H1 (cell line): ENCODE measurements at regions not wholly inside any gene's neighbourhood (a gene's known extent, or its start where the extent isn't known, plus 50 kb on each side); places are given as distances from the start of the nearest gene placed in this dataset.

Experiments used
- GABPA ChIP-seq: IDR thresholded peaks from 2 replicates; pipeline ENCODE4 v1.6.1; 2011; ENCODE audit warnings: mild to moderate bottlenecking, low read length, moderate library complexity, borderline replicate concordance; ENCODE audit not compliant: insufficient read depth
- HDAC6 ChIP-seq: IDR thresholded peaks from one replicate; pipeline ENCODE4 v1.7.1; 2012; ENCODE audit warnings: low read depth, mild to moderate bottlenecking, inconsistent platforms, low read length, moderate library complexity
- NRF1 ChIP-seq: IDR thresholded peaks from 2 replicates; pipeline ENCODE4 v1.6.1; 2011; ENCODE audit warnings: mild to moderate bottlenecking, low read depth, low read length, improper control_type of control experiment
- RAD21 ChIP-seq, 2 experiments: IDR thresholded peaks in 1 of 2; conservative IDR thresholded peaks in 1 of 2; 2 replicates each; pipeline ENCODE4 v1.6.1; 2011; ENCODE audit warnings: low read depth in 2 of 2, low read length in 2 of 2, improper control_type of control experiment in 1 of 2, inconsistent platforms in 1 of 2, mild to moderate bottlenecking in 1 of 2, moderate library complexity in 1 of 2
- RFX5 ChIP-seq: IDR thresholded peaks from 2 replicates; pipeline ENCODE4 v1.6.1; 2011; ENCODE audit warnings: low read depth, low read length, improper control_type of control experiment, borderline replicate concordance
- SIN3A ChIP-seq, 2 experiments: IDR thresholded peaks in 1 of 2; conservative IDR thresholded peaks in 1 of 2; 2 replicates each; pipeline ENCODE4 v1.6.1; 2011 to 2012; ENCODE audit warnings: low read length in 2 of 2, improper control_type of control experiment in 1 of 2, low read depth in 1 of 2, mild to moderate bottlenecking in 1 of 2
- SUZ12 ChIP-seq: fragments of 200-600 bp; sonication (generic); IDR thresholded peaks from 2 replicates; pipeline ENCODE4 v1.6.1; 2012; ENCODE audit warnings: mild to moderate bottlenecking, inconsistent platforms, low read length, moderate library complexity, mixed read lengths

DNA sequence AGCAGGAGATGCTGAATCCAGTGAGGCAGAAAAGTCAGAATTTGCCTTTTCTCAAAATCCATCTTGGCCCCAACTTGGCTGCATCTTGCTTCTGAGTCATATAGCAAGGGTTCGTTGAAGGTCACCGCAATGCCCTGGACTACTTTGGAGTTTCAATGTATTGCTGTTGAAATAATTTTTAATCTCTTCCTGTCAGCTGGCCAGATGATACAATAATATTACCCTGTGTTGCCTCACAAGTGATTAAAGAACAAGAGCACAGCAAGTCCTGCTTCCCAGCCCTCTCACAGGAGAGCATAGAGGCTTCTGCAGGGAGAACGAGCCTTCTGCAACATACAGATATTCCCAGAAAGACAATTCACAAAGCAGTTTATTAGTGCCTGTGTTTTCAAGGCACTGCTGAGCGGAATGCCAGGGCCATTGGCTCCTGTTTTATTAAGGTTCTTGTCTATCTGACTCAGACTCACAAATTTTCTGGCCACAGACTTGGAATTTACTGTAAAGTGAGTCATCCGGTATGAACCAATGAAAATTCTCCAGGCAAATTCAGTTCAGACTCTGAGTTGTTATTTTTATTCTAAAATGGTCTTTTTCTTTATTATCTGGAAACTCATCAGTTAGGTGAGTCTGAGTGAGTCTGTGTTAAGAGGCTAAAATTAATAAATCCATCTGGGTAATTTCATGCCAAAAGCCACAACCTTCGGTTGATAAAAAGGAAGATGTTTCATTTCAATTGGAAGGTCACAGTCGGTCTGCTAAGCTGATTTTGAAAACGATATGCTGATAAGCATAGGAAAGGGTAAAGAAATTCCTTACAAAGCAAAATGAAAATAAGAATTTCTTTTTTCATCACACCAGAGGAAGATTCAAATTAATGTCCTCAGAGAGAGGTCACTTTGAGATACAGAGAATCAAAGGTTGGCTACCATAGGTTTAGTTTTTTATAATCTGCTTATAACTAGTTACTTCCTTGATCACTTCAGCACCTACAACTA, 289.4 kb upstream of the STXBP5 start (continued):
- no peak for TF ChIP-seq RAD21 (IDR thresholded peaks at IDR 0.05 in 1 of 2, conservative IDR thresholded peaks at IDR 0.05 in 1 of 2; ENCODE audit: low read depth in 2 of 2, low read length in 2 of 2)
- TF ChIP-seq RFX5, result no peak
- TF ChIP-seq GABPA, result no peak
- no peak for TF ChIP-seq HDAC6
- TF ChIP-seq SUZ12, result no peak
- no peak for TF ChIP-seq NRF1
- no peak for TF ChIP-seq SIN3A (conservative IDR thresholded peaks at IDR 0.05 in 1 of 2, IDR thresholded peaks at IDR 0.05 in 1 of 2; ENCODE audit: low read depth in 1 of 2, low read length in 2 of 2)
